PC-9 (cell line): ENCODE measurements at regions not wholly inside any gene's neighbourhood (a gene's known extent, or its start where the extent isn't known, plus 50 kb on each side); places are given as distances from the start of the nearest gene placed in this dataset.

ENCODE experiments used
- BruUV-seq: library from RNA; stranded (reverse); fragments of 400-500 nt; replicated peaks from 2 replicates; lab custom pipeline; 2021; lab: Mats Ljungman, UMichigan
- CTCF ChIA-PET: fragments of 300-600 bp; sonication (Branson Sonifier 250); formaldehyde crosslinking; loops from one replicate; lab custom pipeline; 2022; ENCODE audit warnings: antibody characterized with exemption; lab: Charles Lee
- POLR2A ChIA-PET: fragments of 300-600 bp; sonication (Branson Sonifier 250); formaldehyde crosslinking; loops from one replicate; lab custom pipeline; 2022; ENCODE audit warnings: antibody characterized with exemption; ENCODE audit not compliant: unreplicated experiment; lab: Charles Lee
- DNase-seq, 2 experiments: peaks; one replicate each; pipeline versions ENCODE4 v3.0.0 to v3.0.0-alpha.2; 2015 to 2022; ENCODE audit warnings: mixed read lengths in 1 of 2
- H2AFZ ChIP-seq: fragments of 200-600 bp; sonication (generic); 2 replicates; pipeline ENCODE4 v1.8.1; 2017; ENCODE audit warnings: antibody characterized with exemption
- H3F3A ChIP-seq: fragments of 200-600 bp; sonication (generic); 2 replicates; pipeline ENCODE4 v1.8.1; 2017; ENCODE audit warnings: antibody characterized with exemption, mild to moderate bottlenecking, low read depth; ENCODE audit not compliant: insufficient read depth
- H3K27ac ChIP-seq: fragments of 200-600 bp; sonication (generic); 2 replicates; pipeline ENCODE4 v1.6.1; 2016; ENCODE audit warnings: mixed run types
- H3K27me3 ChIP-seq: fragments of 200-600 bp; sonication (generic); 2 replicates; pipeline ENCODE4 v1.6.1; 2016; ENCODE audit warnings: low read depth, mixed run types; ENCODE audit not compliant: insufficient read depth
- H3K36me3 ChIP-seq: fragments of 200-600 bp; sonication (generic); 2 replicates; pipeline ENCODE4 v1.6.1; 2016; ENCODE audit warnings: low read depth, mixed run types
- H3K4me1 ChIP-seq: fragments of 200-600 bp; sonication (generic); replicated peaks from 2 replicates; pipeline ENCODE4 v1.6.1; 2016; ENCODE audit warnings: mixed run types; ENCODE audit not compliant: insufficient read depth
- H3K4me2 ChIP-seq: fragments of 200-600 bp; sonication (generic); 2 replicates; pipeline ENCODE4 v1.6.1; 2017; ENCODE audit warnings: mixed run types
- H3K4me3 ChIP-seq: fragments of 200-600 bp; sonication (generic); 2 replicates; pipeline ENCODE4 v1.6.1; 2016; ENCODE audit warnings: mixed run types
- H3K79me2 ChIP-seq: fragments of 200-600 bp; sonication (generic); 2 replicates; pipeline ENCODE4 v1.6.1; 2017; ENCODE audit warnings: low read depth, mixed run types
- H3K9me2 ChIP-seq: fragments of 200-600 bp; sonication (generic); 2 replicates; pipeline ENCODE4 v1.8.1; 2017; ENCODE audit warnings: mild to moderate bottlenecking; ENCODE audit not compliant: insufficient read depth
- H3K9me3 ChIP-seq: fragments of 200-600 bp; sonication (generic); 2 replicates; pipeline ENCODE4 v1.8.1; 2016; ENCODE audit warnings: low read depth; ENCODE audit not compliant: insufficient read depth
- H4K20me1 ChIP-seq: fragments of 200-600 bp; sonication (generic); 2 replicates; pipeline ENCODE4 v1.8.1; 2017; ENCODE audit not compliant: insufficient read depth
- CTCF ChIP-seq: fragments of 200-600 bp; sonication (generic); conservative IDR thresholded peaks from 2 replicates; pipeline ENCODE4 v1.6.1; 2017; ENCODE audit warnings: mixed run types, antibody characterized with exemption, mild to moderate bottlenecking, moderate library complexity
- EZH2 ChIP-seq: fragments of 200-600 bp; sonication (generic); IDR thresholded peaks from 2 replicates; pipeline ENCODE4 v1.8.0; 2017; ENCODE audit warnings: antibody characterized with exemption, low read depth
- intact Hi-C: fragments of 100-400 bp; cut with micrococcal nuclease; formaldehyde crosslinking; loops from one replicate; pipeline ENCODE4 v1.10.0; 2022; ENCODE audit not compliant: unreplicated experiment

GRCh38 chrX:73766431-73766795 lies 86.1 kb downstream of the XIST start:
- TF ChIP-seq CTCF (no peak), EZH2 (no peak)
- Histone ChIP-seq H3K36me3 (no peaks in the 10 kb centered on the region), H4K20me1 (no peaks in the 10 kb centered on the region), H3F3A (no peaks in the 10 kb centered on the region), H3K4me1 (no peaks in the 10 kb centered on the region), H3K9me3 (no peaks in the 10 kb centered on the region), H3K4me3 (no peak overlapping the region), H3K27me3 (peaks cover 4% of the 10 kb centered on the region; the same call in 1 of the 2 replicates), H3K27ac (no peak overlapping the region), H3K9me2 (no peaks in the 10 kb centered on the region), H3K79me2 (no peaks in the 10 kb centered on the region), H3K4me2 (no peak overlapping the region), H2AFZ (no peak overlapping the region)
- no peak for DNase-seq
- ChIA-PET POLR2A (interaction anchor here (0.5 kb wide), 1 partner anchor 1489 kb away, joined by 3 read pairs; the partner anchor contains the start of gene RPS4X), CTCF (no interaction called here)
- BruUV-seq = no TSS peak
- intact Hi-C loops = no loop called here

GRCh38 chrX:73765776-73766430 lies 86.6 kb downstream of the XIST start:
- Histone ChIP-seq H3K9me2 (no peaks in the 10 kb centered on the region), H3K27me3 (peaks cover 3% of the 10 kb centered on the region; the same call in 1 of the 2 replicates), H2AFZ (no peak overlapping the region), H3K4me2 (no peak overlapping the region), H3K36me3 (no peaks in the 10 kb centered on the region), H3K79me2 (no peaks in the 10 kb centered on the region), H3K9me3 (no peaks in the 10 kb centered on the region), H3K27ac (no peak overlapping the region), H3K4me3 (no peak overlapping the region), H4K20me1 (no peaks in the 10 kb centered on the region), H3K4me1 (no peaks in the 10 kb centered on the region), H3F3A (no peaks in the 10 kb centered on the region)
- DNase-seq = no peak
- no TSS peak for BruUV-seq
- intact Hi-C loops = no loop called here
- POLR2A ChIA-PET = no interaction called here
- CTCF ChIA-PET = no interaction called here
- TF ChIP-seq CTCF (no peak), EZH2 (no peak)

GRCh38 chrX:73758250-73758649 lies 94.3 kb downstream of the XIST start:
- Histone ChIP-seq H3K27me3 (no peaks in the 10 kb centered on the region), H2AFZ (no peak overlapping the region), H3K9me3 (no peaks in the 10 kb centered on the region), H3K79me2 (no peaks in the 10 kb centered on the region), H3K4me1 (no peaks in the 10 kb centered on the region), H3K4me2 (no peak overlapping the region), H3F3A (no peaks in the 10 kb centered on the region), H4K20me1 (no peaks in the 10 kb centered on the region), H3K4me3 (no peak overlapping the region), H3K9me2 (no peaks in the 10 kb centered on the region), H3K36me3 (no peaks in the 10 kb centered on the region), H3K27ac (no peak overlapping the region)
- ChIA-PET POLR2A (no interaction called here), CTCF (no interaction called here)
- BruUV-seq = no TSS peak
- intact Hi-C loops = no loop called here
- no peak for DNase-seq
- TF ChIP-seq CTCF (no peak), EZH2 (no peak)
